Trophoblast cell (in vitro differentiated cells and primary cell): ENCODE measurements at regions not wholly inside any gene's neighbourhood (a gene's known extent, or its start where the extent isn't known, plus 50 kb on each side); places are given as distances from the start of the nearest gene placed in this dataset.

Experiments
- DNase-seq, 2 donors: peaks; one replicate each; pipeline ENCODE4 v3.0.0-alpha.2; 2016
- H2AFZ ChIP-seq: 2 replicates; pipeline ENCODE4 v1.6.1; 2013; ENCODE audit warnings: low read length, moderate library complexity, mild to moderate bottlenecking; ENCODE audit not compliant: insufficient read depth, poor library complexity
- H2AK5ac ChIP-seq: 2 replicates; pipeline ENCODE4 v1.6.1; 2013; ENCODE audit warnings: mild to moderate bottlenecking, low read length
- H2BK120ac ChIP-seq: 2 replicates; pipeline ENCODE4 v1.6.1; 2013; ENCODE audit warnings: low read length, mild to moderate bottlenecking, moderate library complexity; ENCODE audit not compliant: insufficient read depth, poor library complexity
- H2BK12ac ChIP-seq: 2 replicates; pipeline ENCODE4 v1.6.1; 2013; ENCODE audit warnings: mild to moderate bottlenecking, low read length, moderate library complexity
- H2BK5ac ChIP-seq: 2 replicates; pipeline ENCODE4 v1.6.1; 2013; ENCODE audit warnings: low read length, low read depth, moderate library complexity, mild to moderate bottlenecking; ENCODE audit not compliant: poor library complexity
- H3K14ac ChIP-seq: 2 replicates; pipeline ENCODE4 v1.6.1; 2013; ENCODE audit warnings: mild to moderate bottlenecking, low read length
- H3K18ac ChIP-seq: 2 replicates; pipeline ENCODE4 v1.6.1; 2013; ENCODE audit warnings: mild to moderate bottlenecking, low read length
- H3K23ac ChIP-seq: 2 replicates; pipeline ENCODE4 v1.6.1; 2013; ENCODE audit warnings: low read length
- H3K27ac ChIP-seq: 2 replicates; pipeline ENCODE4 v1.5.1; 2013; ENCODE audit warnings: low read depth, mild to moderate bottlenecking, inconsistent platforms, low read length, moderate library complexity
- H3K27me3 ChIP-seq: 2 replicates; pipeline ENCODE4 v1.6.1; 2013; ENCODE audit warnings: inconsistent platforms, mild to moderate bottlenecking, low read length, moderate library complexity; ENCODE audit not compliant: insufficient read depth
- H3K36me3 ChIP-seq, 2 experiments: 1 replicate in 1 of 2; 2 replicates in 1 of 2; pipeline ENCODE4 v1.6.1; 2013; ENCODE audit warnings: low read length in 2 of 2, mild to moderate bottlenecking in 2 of 2, moderate library complexity in 1 of 2; ENCODE audit not compliant: insufficient read depth in 2 of 2, control insufficient read depth in 1 of 2
- H3K4ac ChIP-seq: 2 replicates; pipeline ENCODE4 v1.6.1; 2013; ENCODE audit warnings: low read depth, mild to moderate bottlenecking, low read length, moderate library complexity
- H3K4me1 ChIP-seq, 2 experiments: 1 replicate in 1 of 2; 2 replicates in 1 of 2; pipeline ENCODE4 v1.6.1; 2013; ENCODE audit warnings: low read length in 2 of 2, mild to moderate bottlenecking in 2 of 2, moderate library complexity in 1 of 2; ENCODE audit not compliant: insufficient read depth in 2 of 2, control insufficient read depth in 1 of 2
- H3K4me2 ChIP-seq: 2 replicates; pipeline ENCODE4 v1.6.1; 2013; ENCODE audit warnings: inconsistent platforms, mild to moderate bottlenecking, low read length, moderate library complexity
- H3K4me3 ChIP-seq: 2 replicates; pipeline ENCODE4 v1.5.1; 2013; ENCODE audit warnings: mild to moderate bottlenecking, low read depth, low read length, inconsistent platforms
- H3K79me1 ChIP-seq: one replicate; pipeline ENCODE4 v1.6.1; 2013; ENCODE audit warnings: low read length
- H3K79me2 ChIP-seq: 2 replicates; pipeline ENCODE4 v1.6.1; 2013; ENCODE audit warnings: low read length, mild to moderate bottlenecking; ENCODE audit not compliant: control insufficient read depth, insufficient read depth, poor library complexity
- H3K9ac ChIP-seq: 2 replicates; pipeline ENCODE4 v1.6.1; 2013; ENCODE audit warnings: mild to moderate bottlenecking, low read length
- H3K9me3 ChIP-seq: 2 replicates; pipeline ENCODE4 v1.6.1; 2013; ENCODE audit warnings: low read depth, mild to moderate bottlenecking, control low read depth, inconsistent platforms, low read length; ENCODE audit not compliant: insufficient read depth
- H4K12ac ChIP-seq: 2 replicates; pipeline ENCODE4 v1.6.1; 2013; ENCODE audit warnings: low read depth, mild to moderate bottlenecking, low read length, moderate library complexity
- H4K8ac ChIP-seq: 2 replicates; pipeline ENCODE4 v1.6.1; 2013; ENCODE audit warnings: low read depth, mild to moderate bottlenecking, low read length, moderate library complexity
- H4K91ac ChIP-seq: one replicate; pipeline ENCODE4 v1.6.1; 2013; ENCODE audit warnings: low read depth, mild to moderate bottlenecking, low read length, moderate library complexity
- WGBS: extraction: QIAGEN DNeasy Blood & Tissue Kit; methylation state at CpG from one replicate; pipeline ENCODE4 v1.1.7; 2013; ENCODE audit warnings: missing lambda C conversion rate; ENCODE audit not compliant: insufficient read length, insufficient coverage; ENCODE audit errors: extremely low coverage; 5-methylcytosine and 5-hydroxymethylcytosine counted together

GRCh38 chr15:36108541-36108940 is 470.9 kb upstream of the CDIN1 start:
- H3K27me3 ChIP-seq = no peaks in the 10 kb centered on the region
- no peaks in the 10 kb centered on the region for H3K36me3 ChIP-seq
- H3K4me2 ChIP-seq = no peak overlapping the region
- no peak overlapping the region for H3K18ac ChIP-seq
- H3K4me1 ChIP-seq = no peaks in the 10 kb centered on the region
- H2BK120ac ChIP-seq = no peak overlapping the region
- H2AK5ac ChIP-seq = no peak overlapping the region
- no peaks in the 10 kb centered on the region for H3K79me1 ChIP-seq
- H3K14ac ChIP-seq = no peak overlapping the region
- H3K4me3 ChIP-seq = no peak overlapping the region
- no peaks in the 10 kb centered on the region for H3K9me3 ChIP-seq
- no peak overlapping the region for H3K27ac ChIP-seq
- WGBS = no CpG with 5 or more reads among the region's 2 CpGs
- no peak overlapping the region for H2AFZ ChIP-seq
- H3K9ac ChIP-seq = no peak overlapping the region
- H4K91ac ChIP-seq = no peak overlapping the region
- H3K23ac ChIP-seq = no peak overlapping the region
- DNase-seq = no peak
- no peak overlapping the region for H4K12ac ChIP-seq
- H3K79me2 ChIP-seq = no peaks in the 10 kb centered on the region
- H2BK5ac ChIP-seq = no peak overlapping the region
- H4K8ac ChIP-seq = no peak overlapping the region
- no peak overlapping the region for H2BK12ac ChIP-seq
- H3K4ac ChIP-seq = no peak overlapping the region

GRCh38 chr15:36109943-36110658 is 469.3 kb upstream of the CDIN1 start:
- Histone ChIP-seq H4K8ac (no peak overlapping the region), H2BK120ac (no peak overlapping the region), H3K9ac (no peak overlapping the region), H2BK12ac (no peak overlapping the region), H3K36me3 (no peaks in the 10 kb centered on the region), H3K79me2 (no peaks in the 10 kb centered on the region), H3K4me2 (no peak overlapping the region), H4K91ac (no peak overlapping the region), H3K79me1 (no peaks in the 10 kb centered on the region), H2BK5ac (no peak overlapping the region), H3K14ac (no peak overlapping the region), H3K27ac (no peak overlapping the region), H4K12ac (no peak overlapping the region), H2AFZ (no peak overlapping the region), H2AK5ac (no peak overlapping the region), H3K18ac (no peak overlapping the region), H3K9me3 (no peaks in the 10 kb centered on the region), H3K27me3 (no peaks in the 10 kb centered on the region), H3K4me3 (no peak overlapping the region), H3K4me1 (no peaks in the 10 kb centered on the region), H3K23ac (no peak overlapping the region), H3K4ac (no peak overlapping the region)
- no peak for DNase-seq
- no CpG with 5 or more reads among the region's 2 CpGs for WGBS

GRCh38 chr15:36110659-36110993 is 468.8 kb upstream of the CDIN1 start:
- Histone ChIP-seq H3K4ac (no peak overlapping the region), H2BK12ac (no peak overlapping the region), H4K8ac (no peak overlapping the region), H3K79me1 (no peaks in the 10 kb centered on the region), H3K23ac (no peak overlapping the region), H2AK5ac (no peak overlapping the region), H3K27ac (no peak overlapping the region), H3K4me3 (no peak overlapping the region), H2BK5ac (no peak overlapping the region), H3K9me3 (no peaks in the 10 kb centered on the region), H2BK120ac (no peak overlapping the region), H3K79me2 (no peaks in the 10 kb centered on the region), H3K18ac (no peak overlapping the region), H4K12ac (no peak overlapping the region), H3K4me1 (no peaks in the 10 kb centered on the region), H3K36me3 (no peaks in the 10 kb centered on the region), H3K14ac (no peak overlapping the region), H4K91ac (no peak overlapping the region), H3K9ac (no peak overlapping the region), H3K4me2 (no peak overlapping the region), H3K27me3 (no peaks in the 10 kb centered on the region), H2AFZ (no peak overlapping the region)
- WGBS = no CpG with 5 or more reads among the region's 1 CpG
- DNase-seq = no peak

DNA sequence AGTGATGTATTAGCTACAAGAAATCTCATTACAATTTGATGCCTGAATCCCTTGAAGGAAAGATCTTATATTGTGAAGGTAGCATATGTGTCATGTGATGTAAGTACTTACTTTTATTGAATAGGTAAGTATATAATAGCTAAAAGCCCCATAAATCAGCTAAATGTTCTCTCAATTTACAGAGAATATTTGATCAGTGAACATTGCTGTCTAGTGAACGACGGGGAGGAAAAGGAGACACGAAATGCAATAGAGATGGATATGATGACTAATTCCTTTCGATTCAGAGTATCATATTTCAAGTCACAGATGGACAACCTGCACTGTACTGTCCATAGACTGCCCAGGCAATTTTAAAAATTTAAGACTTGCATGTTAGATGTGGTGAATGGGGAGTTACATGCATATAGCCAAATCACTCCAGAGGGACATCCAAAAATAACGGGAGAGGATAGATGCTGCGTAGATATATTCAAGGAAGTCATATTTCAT is 462.1 kb upstream of the CDIN1 start:
- WGBS = no CpG with 5 or more reads among the region's 6 CpGs
- no peak overlapping the region for H4K12ac ChIP-seq
- no peak overlapping the region for H4K91ac ChIP-seq
- H2BK120ac ChIP-seq = no peak overlapping the region
- H3K27me3 ChIP-seq = no peaks in the 10 kb centered on the region
- H3K14ac ChIP-seq = no peak overlapping the region
- no peak overlapping the region for H2BK5ac ChIP-seq
- H3K36me3 ChIP-seq = no peaks in the 10 kb centered on the region
- H3K79me1 ChIP-seq = no peaks in the 10 kb centered on the region
- no peak overlapping the region for H4K8ac ChIP-seq
- no peaks in the 10 kb centered on the region for H3K9me3 ChIP-seq
- no peak overlapping the region for H3K9ac ChIP-seq
- H2AK5ac ChIP-seq = no peak overlapping the region
- H2AFZ ChIP-seq = no peak overlapping the region
- no peak for DNase-seq
- no peak overlapping the region for H3K23ac ChIP-seq
- H3K18ac ChIP-seq = no peak overlapping the region
- H3K4me3 ChIP-seq = no peak overlapping the region
- H3K79me2 ChIP-seq = no peaks in the 10 kb centered on the region
- peaks cover 0 to 2% of the 10 kb centered on the region in 2 experiments for H3K4me1 ChIP-seq
- H3K4ac ChIP-seq = no peak overlapping the region
- no peak overlapping the region for H3K4me2 ChIP-seq
- no peak overlapping the region for H2BK12ac ChIP-seq
- no peak overlapping the region for H3K27ac ChIP-seq
